ENCODE measurements at regions not wholly inside any gene's neighbourhood (a gene's known extent, or its start where the extent isn't known, plus 50 kb on each side); places are given as distances from the start of the nearest gene placed in this dataset.

DNA sequence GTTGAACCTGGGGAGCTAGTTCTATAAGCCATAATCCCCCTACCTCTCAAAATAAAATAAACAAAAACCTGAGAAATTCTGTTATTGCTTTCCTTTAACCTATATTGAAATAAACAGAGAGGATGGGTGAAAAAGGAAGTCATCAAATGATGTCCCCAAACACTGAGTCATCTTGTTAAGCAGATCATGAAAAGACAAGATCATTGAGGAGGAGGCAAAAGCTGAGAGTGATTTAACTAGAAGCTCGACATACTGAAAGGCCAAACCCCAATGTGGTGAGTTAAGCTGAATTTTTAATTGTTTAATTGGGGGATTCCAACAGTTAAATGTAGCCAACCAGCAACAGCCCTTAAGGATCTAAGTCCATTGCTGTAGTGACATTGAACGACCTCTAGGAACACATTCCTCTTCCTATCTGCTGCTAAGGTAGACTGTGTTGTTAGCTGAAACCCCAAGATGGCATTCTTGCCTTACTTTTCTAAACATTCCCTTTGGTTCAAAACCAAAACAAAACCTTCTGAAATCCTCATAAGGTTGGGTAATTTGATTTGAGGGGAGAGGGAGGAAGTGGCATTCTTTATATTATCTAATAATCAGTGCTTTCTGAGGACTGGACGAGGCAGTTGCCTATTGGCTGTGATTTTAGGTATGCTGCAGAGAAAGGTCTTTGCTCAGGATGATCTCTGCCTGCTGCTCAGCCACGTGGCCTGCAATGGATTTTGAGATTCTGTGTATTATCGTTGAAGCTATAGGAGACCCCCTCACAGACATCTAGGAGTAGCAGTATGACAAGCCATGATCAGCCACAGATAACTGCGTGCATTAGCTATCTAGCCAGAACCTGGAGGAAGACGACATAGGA lies 62.7 kb upstream of the BNIP2 start:
- TF ChIP-seq, protein P1, sequence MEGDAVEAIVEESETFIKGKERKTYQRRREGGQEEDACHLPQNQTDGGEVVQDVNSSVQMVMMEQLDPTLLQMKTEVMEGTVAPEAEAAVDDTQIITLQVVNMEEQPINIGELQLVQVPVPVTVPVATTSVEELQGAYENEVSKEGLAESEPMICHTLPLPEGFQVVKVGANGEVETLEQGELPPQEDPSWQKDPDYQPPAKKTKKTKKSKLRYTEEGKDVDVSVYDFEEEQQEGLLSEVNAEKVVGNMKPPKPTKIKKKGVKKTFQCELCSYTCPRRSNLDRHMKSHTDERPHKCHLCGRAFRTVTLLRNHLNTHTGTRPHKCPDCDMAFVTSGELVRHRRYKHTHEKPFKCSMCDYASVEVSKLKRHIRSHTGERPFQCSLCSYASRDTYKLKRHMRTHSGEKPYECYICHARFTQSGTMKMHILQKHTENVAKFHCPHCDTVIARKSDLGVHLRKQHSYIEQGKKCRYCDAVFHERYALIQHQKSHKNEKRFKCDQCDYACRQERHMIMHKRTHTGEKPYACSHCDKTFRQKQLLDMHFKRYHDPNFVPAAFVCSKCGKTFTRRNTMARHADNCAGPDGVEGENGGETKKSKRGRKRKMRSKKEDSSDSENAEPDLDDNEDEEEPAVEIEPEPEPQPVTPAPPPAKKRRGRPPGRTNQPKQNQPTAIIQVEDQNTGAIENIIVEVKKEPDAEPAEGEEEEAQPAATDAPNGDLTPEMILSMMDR (IDR thresholded peaks at IDR 0.05; ENCODE audit: borderline replicate concordance, extremely low read depth, low read length, poor library complexity, severe bottlenecking), result peak; percentile 63
- no peak for TF ChIP-seq EZH2 (IDR thresholded peaks at IDR 0.05; ENCODE audit: borderline replicate concordance, low read depth, low read length, severe bottlenecking)
